ENCODE measurements at regions not wholly inside any gene's neighbourhood (a gene's known extent, or its start where the extent isn't known, plus 50 kb on each side); places are given as distances from the start of the nearest gene placed in this dataset.

GRCh38 chr11:25596701-25597100 lies 735.2 kb upstream of the ANO3 start:
- TF ChIP-seq CTCF (IDR thresholded peaks at IDR 0.05; ENCODE audit: borderline replicate concordance, extremely low read depth, low read length, poor library complexity, severe bottlenecking) (no peak), EZH2 (IDR thresholded peaks at IDR 0.05; ENCODE audit: borderline replicate concordance, low read depth, low read length, severe bottlenecking) (no peak)

Measured in DND-41 (cell line).